Breast epithelium (tissue), 4 donors: ENCODE measurements at regions not wholly inside any gene's neighbourhood (a gene's known extent, or its start where the extent isn't known, plus 50 kb on each side); places are given as distances from the start of the nearest gene placed in this dataset.

Source experiments
- DNase-seq, 2 donors: peaks; one replicate each; pipeline ENCODE4 v3.0.0-alpha.2; 2019; ENCODE audit warnings: low spot score in 2 of 2
- H3K27ac ChIP-seq, 2 donors: fragments of 200-600 bp; sonication (generic) in 1 of 2; one replicate each; pipeline ENCODE4 v1.5.1; 2016 to 2019; ENCODE audit warnings: mild to moderate bottlenecking in 1 of 2
- H3K27me3 ChIP-seq, 2 donors: fragments of 200-600 bp; sonication (generic) in 1 of 2; one replicate each; pipeline versions ENCODE4 v1.5.1 to v1.6.0; 2017 to 2019; ENCODE audit warnings: control low read depth in 1 of 2, mild to moderate bottlenecking in 1 of 2
- H3K36me3 ChIP-seq: fragments of 200-600 bp; one replicate; pipeline ENCODE4 v1.5.1; 2019
- H3K4me1 ChIP-seq, 2 donors: fragments of 200-600 bp; sonication (generic); one replicate each; pipeline ENCODE4 v1.5.1; 2016 to 2019; ENCODE audit warnings: control low read depth in 1 of 2
- H3K4me3 ChIP-seq, 3 donors: fragments of 200-600 bp; sonication (generic); 1 replicate in 2 of 3; 2 replicates in 1 of 3; pipeline ENCODE4 v1.5.1; 2016 to 2019; ENCODE audit warnings: mild to moderate bottlenecking in 3 of 3, moderate library complexity in 2 of 3
- H3K9me3 ChIP-seq, 2 donors: fragments of 200-600 bp; sonication (generic) in 1 of 2; one replicate each; pipeline ENCODE4 v1.5.1; 2016 to 2019; ENCODE audit warnings: control low read depth in 1 of 2
- POLR2A ChIP-seq: fragments of 450-650 bp; IDR thresholded peaks from one replicate; pipeline ENCODE4 v1.6.1; 2016; ENCODE audit warnings: antibody characterized with exemption, mild to moderate bottlenecking, moderate library complexity
- POLR2AphosphoS5 ChIP-seq, 3 donors: sonication (generic); formaldehyde crosslinking; IDR thresholded peaks; one replicate each; pipeline ENCODE4 v1.6.1; 2017; ENCODE audit warnings: antibody characterized with exemption in 3 of 3
- intact Hi-C: fragments of 100-400 bp; cut with DNase I; formaldehyde crosslinking; loops from one replicate; pipeline ENCODE4 v1.15.1; 2023; ENCODE audit warnings: low total_unique reads
- TF ChIP-seq, protein P1 (sequence below), 3 donors: fragments of 450-650 bp; IDR thresholded peaks; one replicate each; pipeline ENCODE4 v1.5.1; 2016 to 2017; ENCODE audit warnings: antibody characterized with exemption in 3 of 3, mild to moderate bottlenecking in 3 of 3, moderate library complexity in 3 of 3

DNA sequence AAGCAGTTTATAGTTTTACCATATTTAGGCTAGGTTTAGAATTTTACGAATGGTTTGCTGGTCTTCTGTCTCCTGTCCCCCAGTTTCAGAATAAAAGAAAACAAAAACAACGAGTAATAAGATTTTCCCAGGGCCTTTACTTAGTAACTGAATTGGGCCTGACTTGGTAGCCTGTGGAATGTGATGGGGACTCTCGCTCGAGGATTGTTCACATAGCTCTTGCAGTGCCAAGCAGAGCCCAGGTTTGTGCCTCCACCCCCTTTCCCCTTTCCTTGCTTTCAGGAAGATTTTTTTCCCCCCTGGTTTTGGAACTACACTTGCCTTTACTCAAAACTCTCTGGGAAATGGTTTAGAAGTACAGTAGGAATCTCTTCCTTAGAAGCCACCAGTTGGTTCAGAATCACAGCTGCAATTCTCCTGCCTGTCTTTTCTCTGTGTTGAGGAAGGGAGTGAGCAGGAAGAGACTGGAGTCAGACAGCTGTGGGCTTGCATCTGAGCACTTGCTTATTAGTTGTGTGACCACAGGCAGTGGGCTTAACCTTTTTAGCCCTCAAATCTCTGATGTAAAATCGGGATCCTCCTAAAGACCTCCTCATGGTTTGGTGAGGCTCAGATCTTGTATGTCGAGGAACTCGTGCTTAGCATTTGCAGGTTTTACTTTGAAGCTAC lies 501.2 kb downstream of the PCNX1 start:
- Histone ChIP-seq H3K27me3 (no peaks in the 10 kb centered on the region), H3K27ac (no peak overlapping the region), H3K36me3 (no peaks in the 10 kb centered on the region), H3K4me1 (no peaks in the 10 kb centered on the region), H3K4me3 (no peak overlapping the region), H3K9me3 (no peaks in the 10 kb centered on the region)
- no peak for TF ChIP-seq POLR2A
- no peak for TF ChIP-seq POLR2AphosphoS5 (IDR thresholded peaks at IDR 0.05)
- TF ChIP-seq, protein P1, sequence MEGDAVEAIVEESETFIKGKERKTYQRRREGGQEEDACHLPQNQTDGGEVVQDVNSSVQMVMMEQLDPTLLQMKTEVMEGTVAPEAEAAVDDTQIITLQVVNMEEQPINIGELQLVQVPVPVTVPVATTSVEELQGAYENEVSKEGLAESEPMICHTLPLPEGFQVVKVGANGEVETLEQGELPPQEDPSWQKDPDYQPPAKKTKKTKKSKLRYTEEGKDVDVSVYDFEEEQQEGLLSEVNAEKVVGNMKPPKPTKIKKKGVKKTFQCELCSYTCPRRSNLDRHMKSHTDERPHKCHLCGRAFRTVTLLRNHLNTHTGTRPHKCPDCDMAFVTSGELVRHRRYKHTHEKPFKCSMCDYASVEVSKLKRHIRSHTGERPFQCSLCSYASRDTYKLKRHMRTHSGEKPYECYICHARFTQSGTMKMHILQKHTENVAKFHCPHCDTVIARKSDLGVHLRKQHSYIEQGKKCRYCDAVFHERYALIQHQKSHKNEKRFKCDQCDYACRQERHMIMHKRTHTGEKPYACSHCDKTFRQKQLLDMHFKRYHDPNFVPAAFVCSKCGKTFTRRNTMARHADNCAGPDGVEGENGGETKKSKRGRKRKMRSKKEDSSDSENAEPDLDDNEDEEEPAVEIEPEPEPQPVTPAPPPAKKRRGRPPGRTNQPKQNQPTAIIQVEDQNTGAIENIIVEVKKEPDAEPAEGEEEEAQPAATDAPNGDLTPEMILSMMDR (IDR thresholded peaks at IDR 0.05) = no peak
- intact Hi-C loops = no loop called here
- DNase-seq = no peak

DNA sequence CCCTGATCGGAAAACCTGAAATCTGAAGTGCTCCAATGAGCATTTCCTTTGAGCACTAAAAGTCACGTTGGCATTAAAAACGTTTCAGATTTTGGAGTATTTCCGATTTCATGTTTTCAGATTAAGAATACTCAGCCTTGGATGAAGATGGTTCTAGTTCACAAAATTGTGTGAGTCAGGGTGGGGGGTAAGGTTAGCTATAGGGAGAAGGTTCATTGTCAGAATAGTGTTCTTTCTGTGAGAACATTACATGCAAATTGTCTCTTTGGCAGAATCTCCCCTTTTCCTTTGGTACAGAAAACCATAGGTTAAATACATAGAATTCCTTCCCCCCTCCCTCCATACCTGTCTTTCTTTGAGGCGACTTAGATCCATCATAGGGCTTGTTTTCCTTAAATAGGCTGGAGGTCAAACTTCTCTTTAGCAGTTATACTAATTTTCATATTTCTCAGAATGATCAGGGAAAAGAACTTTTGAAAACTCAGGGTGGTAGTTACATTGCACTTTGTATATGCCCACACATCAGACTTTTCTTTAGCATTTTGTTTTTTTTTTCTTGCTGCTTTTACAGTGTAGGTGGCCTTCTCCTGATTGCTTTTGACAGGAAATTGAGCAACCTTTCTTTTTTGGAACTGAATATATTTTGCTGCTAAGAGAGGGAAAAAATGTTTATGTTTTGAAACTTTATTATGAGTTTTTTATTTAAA lies 503.5 kb downstream of the PCNX1 start:
- Histone ChIP-seq H3K9me3 (no peaks in the 10 kb centered on the region), H3K27ac (no peak overlapping the region), H3K36me3 (no peaks in the 10 kb centered on the region), H3K4me3 (no peak overlapping the region), H3K27me3 (no peaks in the 10 kb centered on the region), H3K4me1 (no peaks in the 10 kb centered on the region)
- intact Hi-C loops = no loop called here
- DNase-seq = no peak
- no peak for TF ChIP-seq POLR2AphosphoS5 (IDR thresholded peaks at IDR 0.05)
- TF ChIP-seq POLR2A = no peak
- TF ChIP-seq, protein P1 (IDR thresholded peaks at IDR 0.05) = no peak

DNA sequence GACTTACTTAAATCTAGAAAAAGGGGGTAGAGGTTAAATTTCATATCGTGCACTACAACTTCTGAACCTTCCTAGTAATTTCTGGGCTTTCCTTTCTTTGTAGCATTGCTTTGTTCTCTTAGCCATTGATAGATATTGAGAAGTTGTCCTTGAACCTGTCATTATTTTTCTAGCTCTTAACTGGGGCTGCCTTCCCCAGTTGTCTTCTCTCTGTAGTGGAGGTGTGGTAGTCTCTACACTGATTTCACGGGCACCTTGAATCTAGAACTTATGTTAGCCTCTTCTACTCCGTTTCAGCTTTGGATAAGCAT lies 504.0 kb downstream of the PCNX1 start:
- TF ChIP-seq, protein P1 (IDR thresholded peaks at IDR 0.05) = no peak
- intact Hi-C loops = no loop called here
- Histone ChIP-seq H3K4me1 (no peaks in the 10 kb centered on the region), H3K36me3 (no peaks in the 10 kb centered on the region), H3K9me3 (no peaks in the 10 kb centered on the region), H3K27ac (no peak overlapping the region), H3K27me3 (no peaks in the 10 kb centered on the region), H3K4me3 (no peak overlapping the region)
- no peak for DNase-seq

DNA sequence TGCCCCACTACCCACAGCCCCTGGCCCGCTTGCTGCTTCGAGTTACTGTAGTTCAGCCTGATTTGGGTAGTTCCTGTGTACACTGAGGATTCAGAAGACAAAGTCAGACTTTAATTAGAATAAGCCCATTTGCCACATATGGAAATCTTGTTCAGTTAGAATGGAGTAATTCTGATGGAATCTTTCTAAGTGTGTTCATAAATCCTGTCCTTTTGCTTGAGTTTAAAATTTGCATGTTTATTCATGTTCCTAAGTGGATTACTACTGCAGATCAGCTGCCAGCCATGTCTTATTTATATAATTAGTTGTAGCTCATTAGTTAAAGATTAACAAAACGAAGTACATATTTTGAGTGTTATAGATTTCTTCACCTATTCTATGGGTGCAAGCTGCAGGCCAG lies 504.5 kb downstream of the PCNX1 start:
- no peak for DNase-seq
- Histone ChIP-seq H3K27me3 (no peaks in the 10 kb centered on the region), H3K4me3 (no peak overlapping the region), H3K4me1 (no peaks in the 10 kb centered on the region), H3K27ac (no peak overlapping the region), H3K36me3 (no peaks in the 10 kb centered on the region), H3K9me3 (no peaks in the 10 kb centered on the region)
- TF ChIP-seq, protein P1 (IDR thresholded peaks at IDR 0.05) = no peak
- TF ChIP-seq POLR2AphosphoS5 (IDR thresholded peaks at IDR 0.05) (no peak), POLR2A (no peak)
- intact Hi-C loops = no loop called here

DNA sequence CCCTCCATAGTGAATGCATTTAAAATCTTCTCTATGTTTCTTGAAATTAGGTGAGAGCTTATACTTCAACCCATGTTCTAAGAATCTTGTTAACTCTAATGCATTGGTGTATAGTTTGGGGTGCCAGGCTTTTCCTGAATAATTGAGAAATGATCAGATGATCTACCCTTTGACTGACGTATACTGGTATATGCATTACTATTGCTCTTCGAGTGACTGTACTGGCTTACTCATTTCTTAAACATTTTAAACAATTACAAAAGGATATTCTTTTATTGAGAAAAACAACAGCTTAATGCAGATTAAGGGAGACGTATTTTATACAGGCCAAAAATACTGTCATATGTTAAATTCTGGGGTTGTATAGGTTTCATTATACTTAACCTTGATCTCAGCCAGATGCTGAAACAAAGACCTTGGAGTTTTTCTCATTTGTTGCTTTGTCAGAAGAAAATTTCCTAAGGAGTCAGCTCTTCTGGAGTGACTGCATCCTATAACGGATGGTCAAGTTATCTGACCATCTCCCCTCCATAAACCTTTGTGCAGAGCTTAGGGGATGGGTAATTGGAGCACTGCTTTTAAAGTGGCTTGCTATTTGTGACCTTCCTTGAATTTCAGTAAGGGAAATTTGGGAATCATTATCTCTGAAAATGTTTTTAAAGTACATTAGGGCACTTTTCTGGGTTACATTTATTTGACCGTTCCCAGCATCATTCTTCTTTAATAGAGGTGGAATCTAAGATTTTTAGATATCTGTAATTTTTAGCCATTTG lies 507.6 kb downstream of the PCNX1 start:
- intact Hi-C loops = no loop called here

More for the DNA sequence above, 507.6 kb downstream of the PCNX1 start:
- Histone ChIP-seq H3K4me3 (no peak overlapping the region), H3K27ac (peak overlapping the region in 1 of 2 donors; percentile 1), H3K36me3 (no peaks in the 10 kb centered on the region), H3K9me3 (no peaks in the 10 kb centered on the region), H3K4me1 (no peaks in the 10 kb centered on the region), H3K27me3 (no peaks in the 10 kb centered on the region)
- no peak for DNase-seq
- TF ChIP-seq, protein P1 (IDR thresholded peaks at IDR 0.05) = no peak
- TF ChIP-seq POLR2A = no peak
- TF ChIP-seq POLR2AphosphoS5 (IDR thresholded peaks at IDR 0.05) = no peak
